ENCODE measurements at regions not wholly inside any gene's neighbourhood (a gene's known extent, or its start where the extent isn't known, plus 50 kb on each side); places are given as distances from the start of the nearest gene placed in this dataset.
"Not testable (repeated sequence)": the region's sequence is repeated elsewhere in the genome, so short reads cannot be mapped to it uniquely, and the experiment has no call there.

GRCh38 chr4:189206953-189207352 is 733.7 kb upstream of the FRG1 start:
- no peak for DNase-seq (ENCODE audit: low read depth in 3 of 3, low spot score in 2 of 3)

GRCh38 chr4:189207872-189208271 is 732.8 kb upstream of the FRG1 start:
- no peak for DNase-seq (ENCODE audit: low read depth in 3 of 3, low spot score in 2 of 3)

DNA sequence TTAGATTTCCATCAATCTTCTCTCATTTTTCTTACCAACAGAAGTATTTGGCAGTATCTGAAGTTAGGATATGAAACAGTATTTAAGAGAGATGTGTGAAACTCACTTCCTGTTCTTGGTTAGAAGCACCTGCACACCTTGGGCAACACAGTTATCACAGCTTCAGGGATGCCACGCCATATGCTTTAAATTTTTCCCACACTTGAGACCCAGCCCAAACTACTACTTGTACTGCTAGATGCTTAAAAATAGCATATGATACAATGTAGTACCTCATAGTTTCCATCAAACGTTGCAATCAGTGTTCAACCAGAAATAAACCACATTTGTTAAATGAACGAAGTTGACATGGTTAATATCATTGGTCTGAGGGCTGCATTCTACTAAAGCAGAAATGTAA is 725.1 kb upstream of the FRG1 start:
- no peak for DNase-seq (ENCODE audit: low read depth in 3 of 3, low spot score in 2 of 3)

GRCh38 chr4:189221691-189222090 is 719.0 kb upstream of the FRG1 start:
- no peak for DNase-seq (ENCODE audit: low read depth in 3 of 3, low spot score in 2 of 3)

- no peak for DNase-seq (ENCODE audit: low read depth in 3 of 3, low spot score in 2 of 3)
These were observed 711.9 kb upstream of the FRG1 start for GRCh38 chr4:189228726-189229125.

DNA sequence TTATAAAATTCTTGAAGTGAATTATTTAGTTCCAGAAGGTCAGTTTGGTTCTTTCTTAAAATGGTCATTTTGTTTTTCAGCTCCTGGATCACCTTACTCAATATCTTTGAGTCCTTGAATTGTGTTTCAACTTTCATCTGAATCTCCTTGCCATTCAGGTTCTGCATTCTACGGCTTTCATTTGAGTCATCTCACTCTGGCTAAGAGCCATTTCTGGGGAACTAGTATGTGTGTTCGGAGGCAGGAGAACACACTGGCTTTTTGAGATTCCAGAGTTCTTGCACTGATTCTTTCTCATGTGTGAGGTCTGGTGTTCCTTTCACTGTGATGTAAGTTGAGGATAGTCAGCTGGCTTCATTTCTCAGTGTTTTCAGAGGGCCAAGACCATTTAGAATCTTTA is 708.4 kb upstream of the FRG1 start:
- no peak for DNase-seq (ENCODE audit: low read depth in 3 of 3, low spot score in 2 of 3)

DNA sequence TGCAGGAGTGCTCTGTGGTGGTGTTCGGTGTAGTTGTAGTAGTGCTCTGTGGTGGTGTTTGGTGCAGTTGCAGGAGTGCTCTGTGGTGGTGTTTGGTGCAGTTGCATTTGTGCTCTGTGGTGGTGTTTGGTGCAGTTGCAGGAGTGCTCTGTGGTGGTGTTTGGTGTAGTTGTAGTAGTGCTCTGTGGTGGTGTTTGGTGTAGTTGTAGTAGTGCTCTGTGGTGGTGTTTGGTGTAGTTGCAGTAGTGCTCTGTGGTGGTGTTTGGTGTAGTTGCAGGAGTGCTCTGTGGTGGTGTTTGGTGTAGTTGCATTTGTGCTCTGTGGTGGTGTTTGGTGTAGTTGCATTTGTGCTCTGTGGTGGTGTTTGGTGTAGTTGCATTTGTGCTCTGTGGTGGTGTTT is 706.9 kb upstream of the FRG1 start:
- DNase-seq (ENCODE audit: low read depth in 3 of 3, low spot score in 2 of 3), result not testable (repeated sequence)

DNA sequence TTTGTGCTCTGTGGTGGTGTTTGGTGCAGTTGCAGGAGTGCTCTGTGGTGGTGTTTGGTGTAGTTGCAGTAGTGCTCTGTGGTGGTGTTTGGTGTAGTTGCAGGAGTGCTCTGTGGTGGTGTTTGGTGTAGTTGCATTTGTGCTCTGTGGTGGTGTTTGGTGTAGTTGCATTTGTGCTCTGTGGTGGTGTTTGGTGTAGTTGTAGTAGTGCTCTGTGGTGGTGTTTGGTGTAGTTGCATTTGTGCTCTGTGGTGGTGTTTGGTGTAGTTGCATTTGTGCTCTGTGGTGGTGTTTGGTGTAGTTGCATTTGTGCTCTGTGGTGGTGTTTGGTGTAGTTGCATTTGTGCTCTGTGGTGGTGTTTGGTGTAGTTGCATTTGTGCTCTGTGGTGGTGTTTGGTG is 705.7 kb upstream of the FRG1 start:
- DNase-seq (ENCODE audit: low read depth in 3 of 3, low spot score in 2 of 3), result not testable (repeated sequence)

GRCh38 chr4:189235599-189235998 is 705.1 kb upstream of the FRG1 start:
- DNase-seq (ENCODE audit: low read depth in 3 of 3, low spot score in 2 of 3), result no peak

GRCh38 chr4:189236321-189236720 is 704.4 kb upstream of the FRG1 start:
- not testable (repeated sequence) for DNase-seq (ENCODE audit: low read depth in 3 of 3, low spot score in 2 of 3)

DNA sequence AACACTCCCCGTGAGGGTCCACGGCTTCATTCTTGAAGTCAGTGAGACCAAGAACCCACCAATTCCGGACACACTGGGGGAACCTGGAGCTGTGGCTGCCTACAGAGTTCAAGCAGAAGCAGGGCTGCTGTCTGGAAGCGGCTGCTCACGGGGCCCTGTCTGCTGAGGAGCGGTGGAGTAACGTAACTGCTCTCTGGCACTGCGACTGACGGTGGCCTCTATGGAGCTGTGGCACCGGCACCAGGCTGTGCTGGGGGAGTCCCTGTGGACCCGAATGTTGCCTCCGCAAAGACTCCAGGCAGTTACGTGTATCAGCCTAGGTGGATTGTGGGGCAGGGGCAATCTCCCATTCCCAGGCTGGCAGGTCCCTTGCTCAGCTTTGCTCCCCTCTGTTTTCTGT is 703.3 kb upstream of the FRG1 start:
- no peak for DNase-seq (ENCODE audit: low read depth in 3 of 3, low spot score in 2 of 3)

- no peak for DNase-seq (ENCODE audit: low read depth in 3 of 3, low spot score in 2 of 3)
These were observed 685.0 kb upstream of the FRG1 start for GRCh38 chr4:189255636-189256035.

DNA sequence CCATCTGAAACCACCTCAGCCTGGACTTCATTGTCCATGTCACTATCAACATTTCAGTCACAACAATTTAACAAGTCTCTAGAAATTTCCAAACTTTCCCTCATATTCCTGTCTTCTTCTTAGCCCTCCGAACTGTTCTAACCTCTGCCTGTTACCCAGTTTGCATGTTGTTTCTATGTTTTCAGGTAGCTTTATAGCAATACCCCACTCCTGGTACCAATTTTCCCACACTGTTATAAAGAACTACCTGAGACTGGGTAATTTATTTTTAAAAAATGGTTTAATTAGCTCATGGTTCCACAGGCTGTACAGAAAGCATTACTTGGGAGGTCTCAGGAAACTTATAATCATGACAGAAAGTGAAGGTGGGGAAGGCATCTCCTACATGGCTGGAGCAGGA is 679.2 kb upstream of the FRG1 start:
- no peak for DNase-seq (ENCODE audit: low read depth in 3 of 3, low spot score in 2 of 3)

DNA sequence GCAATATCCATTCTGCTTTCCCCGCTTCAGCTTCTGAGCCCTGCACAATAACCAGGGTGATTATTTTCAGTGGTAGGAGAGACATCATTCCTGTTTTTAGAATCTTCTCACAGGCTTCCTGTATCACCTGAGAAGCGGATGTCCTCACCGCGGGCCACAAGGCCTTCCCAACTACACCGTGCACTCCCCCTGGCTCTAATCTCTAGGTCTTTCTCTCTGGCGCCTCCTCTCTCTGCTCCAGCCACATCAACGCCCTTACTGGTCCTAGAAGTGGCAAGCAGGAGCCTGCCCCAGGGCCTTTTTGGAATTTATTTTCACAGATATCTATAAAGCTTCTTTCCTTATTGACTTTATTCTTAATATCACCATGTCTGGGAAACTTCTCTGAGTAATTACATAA is 675.2 kb upstream of the FRG1 start:
- DNase-seq (ENCODE audit: low read depth in 3 of 3, low spot score in 2 of 3), result no peak

DNA sequence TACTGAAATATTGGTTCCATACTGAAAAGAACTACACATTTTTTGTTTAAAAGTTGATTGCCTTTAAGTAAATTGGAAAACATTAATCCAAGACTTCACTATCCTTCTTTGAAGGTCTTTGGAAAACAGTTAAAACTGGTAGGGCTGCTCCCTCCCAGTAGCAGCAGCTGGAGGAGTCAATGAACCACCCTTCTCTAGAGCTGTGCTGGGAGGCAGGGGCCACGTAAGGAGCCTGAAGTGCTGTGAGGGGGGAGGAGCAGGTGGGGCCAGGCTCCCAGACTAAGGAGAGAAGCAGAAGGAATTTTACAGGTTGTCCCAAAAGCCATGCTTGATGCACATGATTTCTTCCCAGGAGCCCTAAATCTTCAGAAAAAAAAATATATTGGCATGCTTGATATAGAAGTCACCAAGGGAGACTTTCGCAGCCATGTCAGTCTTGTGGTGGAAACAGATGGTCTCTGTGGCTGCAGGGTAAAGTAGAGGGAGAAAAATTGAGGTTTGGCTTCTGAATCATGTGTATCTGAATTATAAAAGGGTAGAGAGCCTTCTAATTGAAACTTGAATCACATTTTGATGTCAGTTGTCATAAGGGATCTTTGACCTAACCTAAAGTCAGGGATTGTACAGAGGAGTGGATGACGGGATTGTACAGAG is 673.2 kb upstream of the FRG1 start:
- DNase-seq (ENCODE audit: low read depth in 3 of 3, low spot score in 2 of 3), result no peak

DNA sequence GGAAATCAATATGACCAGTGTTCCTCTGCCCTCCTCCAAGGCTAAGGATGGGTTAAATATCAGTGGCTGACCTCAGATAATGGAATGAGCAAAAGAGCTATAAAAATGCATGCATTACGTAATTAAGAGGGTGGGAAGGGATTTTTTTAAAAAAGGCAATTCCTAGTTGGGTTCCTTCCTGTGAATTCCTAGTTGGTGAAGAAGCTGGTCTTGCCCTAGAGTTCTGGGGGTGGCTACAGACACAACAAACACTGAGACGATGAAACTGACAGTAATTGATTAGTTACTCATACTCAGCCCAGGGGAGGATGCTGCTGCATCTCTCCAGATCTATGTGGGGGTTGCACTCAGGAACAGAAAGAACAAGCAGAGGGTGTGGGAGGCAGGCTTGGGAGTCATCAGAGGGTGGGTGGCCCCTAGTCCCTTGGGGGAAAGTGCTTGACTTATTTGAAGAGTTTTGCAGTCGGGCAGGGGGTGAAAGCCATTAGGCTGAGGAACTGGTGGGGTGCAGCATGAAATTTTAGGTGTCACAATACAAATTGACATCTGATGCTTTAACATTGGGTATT is 662.0 kb upstream of the FRG1 start:
- no peak for DNase-seq (ENCODE audit: low read depth in 3 of 3, low spot score in 2 of 3)

DNA sequence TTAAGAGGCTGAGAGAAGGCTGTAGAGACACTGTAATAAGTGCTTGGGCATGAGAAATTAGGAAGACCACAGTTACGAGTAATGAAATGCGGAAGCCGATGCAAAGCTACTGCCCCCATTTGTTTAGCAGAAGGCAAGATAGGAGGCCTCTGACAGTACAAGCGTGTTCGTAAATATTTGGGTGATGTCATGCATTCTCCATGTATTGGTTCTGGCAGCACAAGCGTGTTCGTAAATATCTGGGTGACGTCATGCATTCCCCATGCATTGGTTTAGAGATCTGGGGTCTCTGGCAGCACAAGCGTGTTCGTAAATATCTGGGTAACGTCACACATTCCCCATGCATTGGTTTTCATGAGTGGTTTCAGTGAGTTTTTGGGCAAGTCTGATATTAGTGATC is 661.5 kb upstream of the FRG1 start:
- no peak for DNase-seq (ENCODE audit: low read depth in 3 of 3, low spot score in 2 of 3)

GRCh38 chr4:189285377-189285776 is 655.3 kb upstream of the FRG1 start:
- no peak for DNase-seq (ENCODE audit: low read depth in 3 of 3, low spot score in 2 of 3)

DNA sequence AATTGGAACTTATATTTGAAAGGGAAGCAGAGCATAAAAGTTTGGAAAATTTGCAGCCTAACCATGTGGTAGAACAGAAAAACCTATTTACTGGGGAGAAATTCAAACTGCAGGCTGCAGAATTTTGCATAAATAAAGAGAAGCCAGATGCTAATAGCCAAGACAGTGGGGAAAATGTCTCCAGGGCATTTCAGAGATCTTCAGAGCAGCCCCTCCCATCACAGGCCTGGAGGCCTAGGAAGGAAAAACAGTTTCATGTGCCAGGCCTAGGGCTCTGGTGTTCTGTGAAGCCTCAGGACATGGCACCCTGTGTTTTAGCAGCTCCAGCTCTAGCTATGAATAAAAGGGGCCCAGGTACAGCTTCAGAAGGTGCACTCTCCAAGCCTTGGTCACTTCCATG is 648.7 kb upstream of the FRG1 start:
- no peak for DNase-seq (ENCODE audit: low read depth in 3 of 3, low spot score in 2 of 3)

DNA sequence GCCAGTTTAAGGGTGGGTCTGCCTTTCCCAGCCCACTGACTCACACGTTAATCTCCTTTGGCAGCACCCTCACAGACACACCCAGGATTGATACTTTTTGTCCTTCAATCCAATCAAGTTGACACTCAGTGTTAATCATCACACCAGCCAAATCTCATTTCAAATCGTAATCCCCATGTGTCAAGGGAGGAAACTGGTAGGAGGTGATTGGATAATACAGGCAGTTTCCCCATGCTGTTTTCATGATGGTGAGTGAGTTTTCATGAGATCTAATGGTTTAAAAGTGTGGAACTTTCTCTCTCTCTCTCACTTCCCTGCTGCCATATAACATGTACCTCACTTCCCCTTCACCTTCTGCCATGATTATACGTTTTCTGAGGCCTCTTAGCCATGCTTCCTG is 647.2 kb upstream of the FRG1 start:
- no peak for DNase-seq (ENCODE audit: low read depth in 3 of 3, low spot score in 2 of 3)

GRCh38 chr4:189294574-189294973 is 646.1 kb upstream of the FRG1 start:
- DNase-seq (ENCODE audit: low read depth in 3 of 3, low spot score in 2 of 3), result no peak

DNA sequence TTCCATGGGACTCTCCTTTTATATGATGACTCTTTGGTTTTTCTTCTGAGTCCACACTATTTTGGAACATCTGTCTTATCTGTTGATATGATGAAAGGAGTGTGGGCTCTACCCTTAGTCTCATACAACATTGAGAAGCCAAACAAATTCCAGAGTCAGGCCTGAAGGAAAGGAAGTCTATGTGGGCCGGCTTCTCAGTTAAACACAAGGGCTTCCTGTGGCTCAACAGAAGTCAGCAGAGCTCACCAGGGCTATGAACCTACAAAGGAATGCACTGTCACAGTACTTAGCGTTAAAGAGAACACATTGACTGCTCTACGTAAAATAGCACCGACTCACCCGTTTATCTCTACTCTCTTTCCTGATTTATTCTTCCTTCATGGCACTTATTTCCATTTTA is 641.0 kb upstream of the FRG1 start:
- no peak for DNase-seq (ENCODE audit: low read depth in 3 of 3, low spot score in 2 of 3)

DNA sequence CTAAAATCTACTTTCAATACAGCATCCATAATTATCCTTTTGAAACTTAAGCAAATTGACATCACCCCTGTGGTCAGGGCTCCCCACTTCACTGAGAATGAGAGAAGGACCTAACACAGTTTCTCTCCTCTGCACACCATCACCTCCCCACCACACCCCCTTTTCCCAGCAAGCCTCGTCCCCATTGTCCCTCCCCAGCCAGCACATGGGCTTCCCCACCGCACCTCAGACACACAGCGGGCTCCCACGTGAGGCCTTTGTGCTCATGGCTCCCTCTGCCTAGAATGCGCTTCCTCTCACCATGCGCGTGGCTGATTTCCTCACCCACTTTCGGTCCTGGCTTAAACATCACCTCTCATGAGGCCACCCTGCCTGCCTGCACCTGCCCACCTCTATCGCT is 639.0 kb upstream of the FRG1 start:
- DNase-seq (ENCODE audit: low read depth in 3 of 3, low spot score in 2 of 3), result no peak
